H1 (cell line): ENCODE measurements at regions not wholly inside any gene's neighbourhood (a gene's known extent, or its start where the extent isn't known, plus 50 kb on each side); places are given as distances from the start of the nearest gene placed in this dataset.

ENCODE experiments used
- CTCF ChIA-PET: fragments of 300-600 bp; sonication (Branson Sonifier 250); formaldehyde crosslinking; loops from one replicate; lab custom pipeline; 2021; ENCODE audit not compliant: partially characterized antibody; lab: Charles Lee
- POLR2A ChIA-PET: fragments of 300-600 bp; sonication (Branson Sonifier 250); formaldehyde crosslinking; loops from one replicate; lab custom pipeline; 2021; ENCODE audit warnings: inconsistent platforms; ENCODE audit not compliant: partially characterized antibody; lab: Charles Lee
- DNase-seq, 2 experiments: peaks; one replicate each; pipeline versions ENCODE4 v3.0.0 to v3.0.0-alpha.2; 2010 to 2022; ENCODE audit warnings: low spot score in 2 of 2, low read depth in 1 of 2, mixed read lengths in 1 of 2
- FAIRE-seq: peaks from 2 replicates; lab custom pipeline; 2011; peaks lifted over from hg19 to GRCh38; lab: Jason Lieb, UNC
- H2AFZ ChIP-seq: 2 replicates; pipeline ENCODE4 v1.8.1; 2012; ENCODE audit warnings: low read length, inconsistent platforms
- H2AK5ac ChIP-seq: 2 replicates; pipeline ENCODE4 v1.6.1; 2013; ENCODE audit warnings: low read depth, low read length
- H2BK120ac ChIP-seq: replicated peaks from 2 replicates; pipeline ENCODE3; 2013; ENCODE audit warnings: low read depth, low read length, inconsistent platforms
- H2BK12ac ChIP-seq: 2 replicates; pipeline ENCODE4 v1.6.1; 2013; ENCODE audit warnings: low read depth, low read length
- H2BK15ac ChIP-seq: 2 replicates; pipeline ENCODE4 v1.6.1; 2013; ENCODE audit warnings: low read length
- H2BK20ac ChIP-seq: 2 replicates; pipeline ENCODE4 v1.6.1; 2013; ENCODE audit warnings: low read length
- H2BK5ac ChIP-seq: 2 replicates; pipeline ENCODE4 v1.6.1; 2013; ENCODE audit warnings: low read depth, low read length
- H3K14ac ChIP-seq: 2 replicates; pipeline ENCODE4 v1.6.1; 2013; ENCODE audit warnings: inconsistent platforms; ENCODE audit not compliant: insufficient read length
- H3K18ac ChIP-seq: 2 replicates; pipeline ENCODE4 v1.6.1; 2013; ENCODE audit warnings: low read length; ENCODE audit errors: extremely low read depth
- H3K23ac ChIP-seq: 2 replicates; pipeline ENCODE4 v1.6.1; 2013; ENCODE audit warnings: inconsistent platforms; ENCODE audit not compliant: insufficient read length
- H3K23me2 ChIP-seq: 2 replicates; pipeline ENCODE4 v1.6.1; 2013; ENCODE audit warnings: low read depth, low read length
- H3K27ac ChIP-seq: 2 replicates; pipeline ENCODE4 v1.6.1; 2011; ENCODE audit warnings: low read depth, low read length, inconsistent platforms
- H3K27me3 ChIP-seq, 4 experiments: replicated peaks in 1 of 4; 1 replicate in 1 of 4; 2 replicates in 3 of 4; pipeline versions ENCODE4 v1.6.1 to v1.8.1; 2011 to 2013; ENCODE audit warnings: low read length in 3 of 4, mild to moderate bottlenecking in 3 of 4, inconsistent platforms in 2 of 4, mixed read lengths in 2 of 4, moderate library complexity in 1 of 4; ENCODE audit not compliant: control insufficient read depth in 3 of 4, insufficient read depth in 3 of 4; ENCODE audit errors: extremely low read depth in 1 of 4
- H3K36me3 ChIP-seq, 4 experiments: 2 replicates each; pipeline versions ENCODE4 v1.6.1 to v1.8.1; 2011 to 2013; ENCODE audit warnings: mild to moderate bottlenecking in 4 of 4, low read length in 3 of 4, moderate library complexity in 2 of 4, control low read depth in 1 of 4, inconsistent platforms in 1 of 4; ENCODE audit not compliant: insufficient read depth in 4 of 4, control insufficient read depth in 2 of 4
- H3K4ac ChIP-seq: replicated peaks from 2 replicates; pipeline ENCODE3; 2013; ENCODE audit warnings: low read length, low read depth, mixed read lengths, inconsistent platforms; ENCODE audit not compliant: insufficient read length
- H3K4me1 ChIP-seq, 4 experiments: replicated peaks in 1 of 4; 1 replicate in 1 of 4; 2 replicates in 3 of 4; pipeline versions ENCODE4 v1.6.1 to v1.8.1; 2011 to 2013; ENCODE audit warnings: low read length in 3 of 4, inconsistent platforms in 2 of 4, mixed read lengths in 1 of 4; ENCODE audit not compliant: insufficient read depth in 4 of 4, control insufficient read depth in 3 of 4
- H3K4me2 ChIP-seq, 2 experiments: 2 replicates each; pipeline versions ENCODE4 v1.6.1 to v1.8.1; 2011 to 2013; ENCODE audit warnings: low read depth in 2 of 2, low read length in 2 of 2, control low read depth in 1 of 2, inconsistent platforms in 1 of 2, mild to moderate bottlenecking in 1 of 2; ENCODE audit not compliant: insufficient read depth in 1 of 2
- H3K4me3 ChIP-seq, 4 experiments: fragments of 200-600, 300-600 bp in 1 of 4; sonication (generic), shearing (Covaris generic), sonication (Bioruptor Twin) in 1 of 4; 2 replicates each; pipeline versions ENCODE4 v1.5.1 to v1.8.1; 2011 to 2016; ENCODE audit warnings: low read length in 4 of 4, low read depth in 3 of 4, control low read depth in 2 of 4, inconsistent platforms in 2 of 4, mild to moderate bottlenecking in 2 of 4, mixed read lengths in 1 of 4, moderate library complexity in 1 of 4; ENCODE audit not compliant: insufficient read depth in 2 of 4; ENCODE audit errors: extremely low read depth in 1 of 4
- H3K56ac ChIP-seq: replicated peaks from 2 replicates; pipeline ENCODE3; 2013; ENCODE audit warnings: low read depth, mild to moderate bottlenecking, mixed read lengths, low read length, inconsistent platforms; ENCODE audit not compliant: insufficient read length
- H3K79me1 ChIP-seq: 2 replicates; pipeline ENCODE4 v1.6.1; 2013; ENCODE audit warnings: low read depth, low read length, control low read depth
- H3K79me2 ChIP-seq, 2 experiments: 2 replicates each; pipeline versions ENCODE4 v1.6.1 to v1.8.1; 2012 to 2013; ENCODE audit warnings: low read length in 2 of 2, mild to moderate bottlenecking in 2 of 2, inconsistent platforms in 1 of 2; ENCODE audit not compliant: insufficient read depth in 2 of 2, control insufficient read depth in 1 of 2
- H3K9ac ChIP-seq, 4 experiments: replicated peaks in 1 of 4; 1 replicate in 1 of 4; 2 replicates in 3 of 4; pipeline versions ENCODE4 v1.6.1 to v1.8.1; 2011 to 2013; ENCODE audit warnings: low read depth in 3 of 4, low read length in 3 of 4, control low read depth in 2 of 4, mild to moderate bottlenecking in 2 of 4, moderate library complexity in 2 of 4, inconsistent platforms in 1 of 4; ENCODE audit errors: extremely low read depth in 1 of 4
- H3K9me3 ChIP-seq, 2 experiments: 2 replicates each; pipeline versions ENCODE4 v1.6.1 to v1.8.1; 2012 to 2013; ENCODE audit warnings: mild to moderate bottlenecking in 2 of 2, moderate library complexity in 2 of 2, control low read depth in 1 of 2, inconsistent platforms in 1 of 2, low read depth in 1 of 2, low read length in 1 of 2, mixed read lengths in 1 of 2; ENCODE audit not compliant: insufficient read depth in 2 of 2
- H4K20me1 ChIP-seq, 2 experiments: replicated peaks in 1 of 2; 2 replicates each; pipeline versions ENCODE3 to v1.8.1; 2011 to 2013; ENCODE audit warnings: inconsistent platforms in 2 of 2, low read length in 2 of 2, mild to moderate bottlenecking in 1 of 2; ENCODE audit not compliant: insufficient read depth in 2 of 2, control insufficient read depth in 1 of 2
- H4K5ac ChIP-seq: 2 replicates; pipeline ENCODE4 v1.6.1; 2013; ENCODE audit warnings: low read length, low read depth, mixed read lengths, inconsistent platforms; ENCODE audit not compliant: insufficient read length
- H4K8ac ChIP-seq: 2 replicates; pipeline ENCODE4 v1.8.0; 2013; ENCODE audit warnings: mild to moderate bottlenecking, moderate library complexity, low read length, inconsistent platforms; ENCODE audit not compliant: insufficient read depth; ENCODE audit errors: extremely low read depth
- H4K91ac ChIP-seq: replicated peaks from 2 replicates; pipeline ENCODE3; 2013; ENCODE audit warnings: low read length, mixed read lengths, inconsistent platforms; ENCODE audit not compliant: insufficient read length
- BRCA1 ChIP-seq: IDR thresholded peaks from 2 replicates; pipeline ENCODE4 v1.6.1; 2012; ENCODE audit warnings: low read depth, low read length, improper control_type of control experiment
- CHD2 ChIP-seq: IDR thresholded peaks from 2 replicates; pipeline ENCODE4 v1.6.1; 2012; ENCODE audit warnings: low read length, improper control_type of control experiment
- JUN ChIP-seq: IDR thresholded peaks from 2 replicates; pipeline ENCODE4 v1.6.1; 2011; ENCODE audit warnings: low read depth, mild to moderate bottlenecking, improper control_type of control experiment, low read length
- NRF1 ChIP-seq: IDR thresholded peaks from 2 replicates; pipeline ENCODE4 v1.6.1; 2011; ENCODE audit warnings: mild to moderate bottlenecking, low read depth, low read length, improper control_type of control experiment
- POLR2A ChIP-seq, 2 experiments: IDR thresholded peaks; 1 replicate in 1 of 2; 2 replicates in 1 of 2; pipeline ENCODE4 v1.6.1; 2011; ENCODE audit warnings: low read depth in 2 of 2, low read length in 2 of 2, mild to moderate bottlenecking in 2 of 2; ENCODE audit errors: control extremely low read depth in 1 of 2
- POLR2AphosphoS5 ChIP-seq: IDR thresholded peaks from 2 replicates; pipeline ENCODE4 v1.6.1; 2011; ENCODE audit warnings: low read depth, low read length
- RFX5 ChIP-seq: IDR thresholded peaks from 2 replicates; pipeline ENCODE4 v1.6.1; 2011; ENCODE audit warnings: low read depth, low read length, improper control_type of control experiment, borderline replicate concordance
- YY1 ChIP-seq: IDR thresholded peaks from 2 replicates; pipeline ENCODE4 v1.6.1; 2011; ENCODE audit warnings: low read depth, mild to moderate bottlenecking, low read length
- WGBS, 2 experiments: shearing (Covaris generic) in 1 of 2; methylation state at CpG; one replicate each; pipeline versions ENCODE4 v1.1.6 to v1.1.7; 2013 to 2015; ENCODE audit warnings: low lambda C conversion rate in 2 of 2, mixed read lengths in 2 of 2, inconsistent platforms in 1 of 2, low coverage in 1 of 2, missing lambda C conversion rate in 1 of 2; ENCODE audit not compliant: insufficient replicate concordance in 2 of 2, insufficient coverage in 1 of 2, insufficient read length in 1 of 2; ENCODE audit errors: extremely low coverage in 1 of 2, missing lambda C conversion rate in 1 of 2; 5-methylcytosine and 5-hydroxymethylcytosine counted together
- TF ChIP-seq, protein P1 (sequence below): IDR thresholded peaks from 2 replicates; pipeline ENCODE4 v1.6.1; 2011; ENCODE audit warnings: low read depth, mild to moderate bottlenecking, low read length; ENCODE audit not compliant: insufficient read depth

DNA sequence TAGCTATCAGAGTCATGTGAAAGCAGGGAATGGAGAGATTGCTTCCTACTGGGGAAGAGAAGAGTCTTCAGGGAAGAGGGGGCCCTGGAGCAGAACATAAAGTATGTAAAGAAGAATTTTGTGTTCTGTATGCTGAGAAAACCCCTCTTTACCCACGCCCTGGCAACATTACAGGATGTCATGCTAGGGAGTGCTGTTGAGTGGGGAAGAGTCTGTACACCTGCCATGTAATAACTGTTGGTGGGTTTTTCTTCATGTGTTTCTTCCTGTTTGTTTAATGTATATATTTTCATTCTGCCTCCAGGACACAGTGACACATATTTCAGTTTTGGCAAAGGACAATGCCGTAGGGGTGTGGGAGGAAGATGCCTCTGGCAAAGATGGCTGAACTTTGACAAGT lies 122.8 kb upstream of the LPP start:
- no peak overlapping the region for H2BK120ac ChIP-seq
- H3K56ac ChIP-seq = no peak overlapping the region
- H3K9ac ChIP-seq = no peak overlapping the region
- no peak overlapping the region for H3K4me2 ChIP-seq
- H2AK5ac ChIP-seq = no peak overlapping the region
- H4K8ac ChIP-seq = no peak overlapping the region
- no peaks in the 10 kb centered on the region for H3K27me3 ChIP-seq
- no peak overlapping the region for H2AFZ ChIP-seq
- H2BK15ac ChIP-seq = no peak overlapping the region
- no peaks in the 10 kb centered on the region for H3K4me1 ChIP-seq
- no peak overlapping the region for H2BK5ac ChIP-seq
- H4K91ac ChIP-seq = no peak overlapping the region
- H3K4ac ChIP-seq = no peak overlapping the region
- no peaks in the 10 kb centered on the region for H3K79me1 ChIP-seq
- CTCF ChIA-PET = interaction anchor here (0.6 kb wide), 2 partner anchors 293 to 1098 kb away, joined by 3 to 5 read pairs; no protein-coding TSS in a partner anchor
- TF ChIP-seq YY1 = no peak
- TF ChIP-seq, protein P1, sequence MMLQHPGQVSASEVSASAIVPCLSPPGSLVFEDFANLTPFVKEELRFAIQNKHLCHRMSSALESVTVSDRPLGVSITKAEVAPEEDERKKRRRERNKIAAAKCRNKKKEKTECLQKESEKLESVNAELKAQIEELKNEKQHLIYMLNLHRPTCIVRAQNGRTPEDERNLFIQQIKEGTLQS = no peak
- TF ChIP-seq POLR2AphosphoS5 = no peak
- no peak for TF ChIP-seq RFX5
- no peak for TF ChIP-seq NRF1
- no peak for TF ChIP-seq CHD2
- no peak for TF ChIP-seq JUN
- TF ChIP-seq BRCA1 = no peak
- no peak for TF ChIP-seq POLR2A (IDR thresholded peaks at IDR 0.05; ENCODE audit: control extremely low read depth in 1 of 2, low read depth in 2 of 2, low read length in 2 of 2)
- no peak overlapping the region for H3K18ac ChIP-seq
- no peak overlapping the region for H3K27ac ChIP-seq
- no peaks in the 10 kb centered on the region for H4K20me1 ChIP-seq
- H3K79me2 ChIP-seq = no peaks in the 10 kb centered on the region
- no peak overlapping the region for H4K5ac ChIP-seq
- no peaks in the 10 kb centered on the region for H3K36me3 ChIP-seq
- DNase-seq (no peak), FAIRE-seq (no peak)
- no peaks in the 10 kb centered on the region for H3K23me2 ChIP-seq
- no peaks in the 10 kb centered on the region for H3K9me3 ChIP-seq
- H3K14ac ChIP-seq = no peak overlapping the region
- H3K4me3 ChIP-seq = no peak overlapping the region
- H2BK20ac ChIP-seq = no peak overlapping the region
- no peak overlapping the region for H3K23ac ChIP-seq
- 85% methylated on average over 2 of the region's 2 CpGs; no CpG with 5 or more reads in 1 of the 2 experiments for WGBS, 2 experiments
- POLR2A ChIA-PET = no interaction called here
- H2BK12ac ChIP-seq = no peak overlapping the region
